ENCODE measurements at regions not wholly inside any gene's neighbourhood (a gene's known extent, or its start where the extent isn't known, plus 50 kb on each side); places are given as distances from the start of the nearest gene placed in this dataset.
"Not testable (repeated sequence)": the region's sequence is repeated elsewhere in the genome, so short reads cannot be mapped to it uniquely, and the experiment has no call there.

GRCh38 chr21:28034916-28035315 is 957.8 kb downstream of the LTN1 start:
- not testable (repeated sequence) for TF ChIP-seq CTCF (IDR thresholded peaks at IDR 0.05; ENCODE audit: low read depth, low read length, poor library complexity, severe bottlenecking); EZH2phosphoT487 (IDR thresholded peaks at IDR 0.05; ENCODE audit: borderline replicate concordance, low read length)
